ENCODE measurements at regions not wholly inside any gene's neighbourhood (a gene's known extent, or its start where the extent isn't known, plus 50 kb on each side); places are given as distances from the start of the nearest gene placed in this dataset.

- no peak for TF ChIP-seq FOXP2 (optimal IDR thresholded peaks at IDR 0.05; ENCODE audit: borderline replicate concordance, extremely low read depth, extremely low read length, insufficient read depth)
- no peak for TF ChIP-seq SIN3A (IDR thresholded peaks at IDR 0.05; ENCODE audit: borderline replicate concordance, insufficient read depth, low read length)
- TF ChIP-seq POLR2AphosphoS5 (IDR thresholded peaks at IDR 0.05; ENCODE audit: low read depth, low read length): no peak
These were observed 160.9 kb downstream of the IGLL1 start for GRCh38 chr22:23419171-23419570.

- TF ChIP-seq FOXP2 (optimal IDR thresholded peaks at IDR 0.05; ENCODE audit: borderline replicate concordance, extremely low read depth, extremely low read length, insufficient read depth) (no peak), REST (IDR thresholded peaks at IDR 0.05; ENCODE audit: insufficient read depth in 1 of 2, low read depth in 2 of 2, low read length in 2 of 2) (no peak), POLR2AphosphoS5 (IDR thresholded peaks at IDR 0.05; ENCODE audit: low read depth, low read length) (no peak), TAF1 (IDR thresholded peaks at IDR 0.05; ENCODE audit: borderline replicate concordance, insufficient read depth, low read length) (no peak), SIN3A (IDR thresholded peaks at IDR 0.05; ENCODE audit: borderline replicate concordance, insufficient read depth, low read length) (no peak)
These were observed 161.8 kb downstream of the IGLL1 start for GRCh38 chr22:23418159-23418788.

- TF ChIP-seq TAF1 (IDR thresholded peaks at IDR 0.05; ENCODE audit: borderline replicate concordance, insufficient read depth, low read length) (no peak), SIN3A (IDR thresholded peaks at IDR 0.05; ENCODE audit: borderline replicate concordance, insufficient read depth, low read length) (no peak), POLR2AphosphoS5 (IDR thresholded peaks at IDR 0.05; ENCODE audit: low read depth, low read length) (no peak), REST (IDR thresholded peaks at IDR 0.05; ENCODE audit: insufficient read depth in 1 of 2, low read depth in 2 of 2, low read length in 2 of 2) (no peak), FOXP2 (optimal IDR thresholded peaks at IDR 0.05; ENCODE audit: borderline replicate concordance, extremely low read depth, extremely low read length, insufficient read depth) (no peak)
These were observed 164.6 kb downstream of the IGLL1 start for GRCh38 chr22:23415490-23415851.

GRCh38 chr22:23414727-23415489 lies 165.2 kb downstream of the IGLL1 start:
- TF ChIP-seq FOXP2 (optimal IDR thresholded peaks at IDR 0.05; ENCODE audit: borderline replicate concordance, extremely low read depth, extremely low read length, insufficient read depth) (no peak), SIN3A (IDR thresholded peaks at IDR 0.05; ENCODE audit: borderline replicate concordance, insufficient read depth, low read length) (no peak), REST (IDR thresholded peaks at IDR 0.05; ENCODE audit: insufficient read depth in 1 of 2, low read depth in 2 of 2, low read length in 2 of 2) (no peak), POLR2AphosphoS5 (IDR thresholded peaks at IDR 0.05; ENCODE audit: low read depth, low read length) (no peak)

GRCh38 chr22:23411739-23412138 lies 168.4 kb downstream of the IGLL1 start:
- TF ChIP-seq FOXP2 (optimal IDR thresholded peaks at IDR 0.05; ENCODE audit: borderline replicate concordance, extremely low read depth, extremely low read length, insufficient read depth): no peak
- TF ChIP-seq TAF1 (IDR thresholded peaks at IDR 0.05; ENCODE audit: borderline replicate concordance, insufficient read depth, low read length): no peak
- TF ChIP-seq SIN3A (IDR thresholded peaks at IDR 0.05; ENCODE audit: borderline replicate concordance, insufficient read depth, low read length): no peak
- TF ChIP-seq REST (IDR thresholded peaks at IDR 0.05; ENCODE audit: insufficient read depth in 1 of 2, low read depth in 2 of 2, low read length in 2 of 2): no peak
- TF ChIP-seq POLR2AphosphoS5 (IDR thresholded peaks at IDR 0.05; ENCODE audit: low read depth, low read length): no peak

Data from PFSK-1 (cell line).